ENCODE measurements at regions not wholly inside any gene's neighbourhood (a gene's known extent, or its start where the extent isn't known, plus 50 kb on each side); places are given as distances from the start of the nearest gene placed in this dataset.

DNA sequence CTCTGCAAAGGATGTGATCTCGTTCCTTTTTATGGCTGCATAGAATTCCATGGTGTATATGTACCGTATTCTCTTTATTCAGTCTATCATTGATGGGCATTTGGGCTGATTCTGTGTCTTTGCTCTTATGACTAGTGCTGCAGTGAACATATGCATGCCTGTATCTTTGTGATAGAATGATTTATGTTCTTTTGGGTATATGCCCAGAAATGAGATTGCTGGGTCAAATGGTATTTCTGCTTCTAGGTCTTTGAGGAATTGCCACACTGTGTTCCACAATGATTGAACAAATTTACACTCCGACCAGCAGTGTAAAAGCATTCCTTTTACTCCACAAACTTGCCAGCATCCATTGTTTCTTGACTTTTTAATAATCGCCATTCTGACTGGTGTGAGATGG, 60.2 kb upstream of the ADORA2B start:
- TF ChIP-seq, protein P1, sequence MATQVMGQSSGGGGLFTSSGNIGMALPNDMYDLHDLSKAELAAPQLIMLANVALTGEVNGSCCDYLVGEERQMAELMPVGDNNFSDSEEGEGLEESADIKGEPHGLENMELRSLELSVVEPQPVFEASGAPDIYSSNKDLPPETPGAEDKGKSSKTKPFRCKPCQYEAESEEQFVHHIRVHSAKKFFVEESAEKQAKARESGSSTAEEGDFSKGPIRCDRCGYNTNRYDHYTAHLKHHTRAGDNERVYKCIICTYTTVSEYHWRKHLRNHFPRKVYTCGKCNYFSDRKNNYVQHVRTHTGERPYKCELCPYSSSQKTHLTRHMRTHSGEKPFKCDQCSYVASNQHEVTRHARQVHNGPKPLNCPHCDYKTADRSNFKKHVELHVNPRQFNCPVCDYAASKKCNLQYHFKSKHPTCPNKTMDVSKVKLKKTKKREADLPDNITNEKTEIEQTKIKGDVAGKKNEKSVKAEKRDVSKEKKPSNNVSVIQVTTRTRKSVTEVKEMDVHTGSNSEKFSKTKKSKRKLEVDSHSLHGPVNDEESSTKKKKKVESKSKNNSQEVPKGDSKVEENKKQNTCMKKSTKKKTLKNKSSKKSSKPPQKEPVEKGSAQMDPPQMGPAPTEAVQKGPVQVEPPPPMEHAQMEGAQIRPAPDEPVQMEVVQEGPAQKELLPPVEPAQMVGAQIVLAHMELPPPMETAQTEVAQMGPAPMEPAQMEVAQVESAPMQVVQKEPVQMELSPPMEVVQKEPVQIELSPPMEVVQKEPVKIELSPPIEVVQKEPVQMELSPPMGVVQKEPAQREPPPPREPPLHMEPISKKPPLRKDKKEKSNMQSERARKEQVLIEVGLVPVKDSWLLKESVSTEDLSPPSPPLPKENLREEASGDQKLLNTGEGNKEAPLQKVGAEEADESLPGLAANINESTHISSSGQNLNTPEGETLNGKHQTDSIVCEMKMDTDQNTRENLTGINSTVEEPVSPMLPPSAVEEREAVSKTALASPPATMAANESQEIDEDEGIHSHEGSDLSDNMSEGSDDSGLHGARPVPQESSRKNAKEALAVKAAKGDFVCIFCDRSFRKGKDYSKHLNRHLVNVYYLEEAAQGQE (IDR thresholded peaks at IDR 0.05; ENCODE audit: insufficient replicate concordance, low read depth), result no peak
- no peak for TF ChIP-seq GABPA (IDR thresholded peaks at IDR 0.05; ENCODE audit: low read depth)
- TF ChIP-seq, protein P2, sequence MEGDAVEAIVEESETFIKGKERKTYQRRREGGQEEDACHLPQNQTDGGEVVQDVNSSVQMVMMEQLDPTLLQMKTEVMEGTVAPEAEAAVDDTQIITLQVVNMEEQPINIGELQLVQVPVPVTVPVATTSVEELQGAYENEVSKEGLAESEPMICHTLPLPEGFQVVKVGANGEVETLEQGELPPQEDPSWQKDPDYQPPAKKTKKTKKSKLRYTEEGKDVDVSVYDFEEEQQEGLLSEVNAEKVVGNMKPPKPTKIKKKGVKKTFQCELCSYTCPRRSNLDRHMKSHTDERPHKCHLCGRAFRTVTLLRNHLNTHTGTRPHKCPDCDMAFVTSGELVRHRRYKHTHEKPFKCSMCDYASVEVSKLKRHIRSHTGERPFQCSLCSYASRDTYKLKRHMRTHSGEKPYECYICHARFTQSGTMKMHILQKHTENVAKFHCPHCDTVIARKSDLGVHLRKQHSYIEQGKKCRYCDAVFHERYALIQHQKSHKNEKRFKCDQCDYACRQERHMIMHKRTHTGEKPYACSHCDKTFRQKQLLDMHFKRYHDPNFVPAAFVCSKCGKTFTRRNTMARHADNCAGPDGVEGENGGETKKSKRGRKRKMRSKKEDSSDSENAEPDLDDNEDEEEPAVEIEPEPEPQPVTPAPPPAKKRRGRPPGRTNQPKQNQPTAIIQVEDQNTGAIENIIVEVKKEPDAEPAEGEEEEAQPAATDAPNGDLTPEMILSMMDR (IDR thresholded peaks at IDR 0.05; ENCODE audit: insufficient read depth, low read length), result no peak
- no peak for TF ChIP-seq SPI1 (IDR thresholded peaks at IDR 0.05; ENCODE audit: borderline replicate concordance, low read depth)
- no peak for TF ChIP-seq POLR2AphosphoS5 (IDR thresholded peaks at IDR 0.05; ENCODE audit: low read depth)
- DNase-seq (ENCODE audit: low read depth in 1 of 2, low spot score in 1 of 2), result no peak
- no peaks in the 10 kb centered on the region for H3K27me3 ChIP-seq (ENCODE audit: insufficient read depth, poor library complexity, severe bottlenecking)
- no peak overlapping the region for H3K27ac ChIP-seq (replicated peaks)
- H3K4me3 ChIP-seq (replicated peaks; ENCODE audit: insufficient read depth, low read length), result no peak overlapping the region

DNA sequence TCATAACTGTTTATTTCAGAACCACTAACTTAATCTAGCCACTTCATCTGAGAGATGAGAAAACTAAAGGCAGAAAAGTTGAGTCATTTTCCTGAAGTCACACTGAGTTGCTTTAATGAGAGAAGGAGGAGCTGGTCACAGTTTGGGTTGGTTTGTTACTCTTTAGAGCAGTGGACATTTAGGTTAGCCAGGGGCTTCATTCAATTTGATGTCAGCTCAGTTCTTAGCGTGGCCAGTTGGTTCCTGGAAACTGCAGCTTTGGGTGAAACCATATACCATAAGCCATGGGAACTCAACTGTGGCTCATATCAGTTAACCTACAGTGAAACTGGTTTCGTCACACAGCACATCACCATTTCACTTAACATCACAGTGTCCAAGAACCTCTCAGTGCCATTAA, 59.2 kb upstream of the ADORA2B start:
- DNase-seq (ENCODE audit: low read depth in 1 of 2, low spot score in 1 of 2), result no peak
- Histone ChIP-seq H3K4me3 (replicated peaks; ENCODE audit: insufficient read depth, low read length) (no peak overlapping the region), H3K27ac (replicated peaks) (no peak overlapping the region), H3K27me3 (ENCODE audit: insufficient read depth, poor library complexity, severe bottlenecking) (no peaks in the 10 kb centered on the region)
- TF ChIP-seq, protein P1 (IDR thresholded peaks at IDR 0.05; ENCODE audit: insufficient replicate concordance, low read depth), result no peak
- TF ChIP-seq, protein P2 (IDR thresholded peaks at IDR 0.05; ENCODE audit: insufficient read depth, low read length), result no peak
- no peak for TF ChIP-seq POLR2AphosphoS5 (IDR thresholded peaks at IDR 0.05; ENCODE audit: low read depth)
- no peak for TF ChIP-seq SPI1 (IDR thresholded peaks at IDR 0.05; ENCODE audit: borderline replicate concordance, low read depth)

DNA sequence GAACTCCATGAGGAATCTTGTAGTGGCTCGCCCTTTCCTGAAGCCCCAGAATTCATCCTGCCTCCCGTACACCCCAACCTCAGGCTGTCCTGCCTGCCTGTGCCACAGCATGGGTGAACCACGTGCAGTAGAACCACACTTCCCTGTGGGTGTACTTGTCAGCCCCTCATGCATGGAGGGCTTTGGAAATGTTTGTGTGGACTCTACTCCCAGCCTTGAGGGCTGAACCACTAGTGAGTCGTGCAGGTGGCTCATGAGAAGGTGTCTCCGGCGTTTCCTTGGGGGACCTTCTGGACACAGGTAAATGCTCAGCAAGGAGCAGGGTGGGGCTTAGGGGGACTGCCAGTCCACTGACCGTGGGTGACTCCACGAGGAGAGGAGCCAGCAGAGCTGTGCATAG, 58.7 kb upstream of the ADORA2B start:
- no peaks in the 10 kb centered on the region for H3K27me3 ChIP-seq (ENCODE audit: insufficient read depth, poor library complexity, severe bottlenecking)
- no peak overlapping the region for H3K27ac ChIP-seq (replicated peaks)
- no peak overlapping the region for H3K4me3 ChIP-seq (replicated peaks; ENCODE audit: insufficient read depth, low read length)
- TF ChIP-seq GABPA (IDR thresholded peaks at IDR 0.05; ENCODE audit: low read depth) (no peak), POLR2AphosphoS5 (IDR thresholded peaks at IDR 0.05; ENCODE audit: low read depth) (no peak), SPI1 (IDR thresholded peaks at IDR 0.05; ENCODE audit: borderline replicate concordance, low read depth) (no peak)
- TF ChIP-seq, protein P1 (IDR thresholded peaks at IDR 0.05; ENCODE audit: insufficient replicate concordance, low read depth), result no peak
- TF ChIP-seq, protein P2 (IDR thresholded peaks at IDR 0.05; ENCODE audit: insufficient read depth, low read length), result no peak
- no peak for DNase-seq (ENCODE audit: low read depth in 1 of 2, low spot score in 1 of 2)
